Stimulated activated CD4-positive, alpha-beta T cell treated with anti-CD3 and anti-CD28 coated beads, Interleukin-2, amount 100 ng/mL, for 24 hours (primary cell): ENCODE measurements at regions not wholly inside any gene's neighbourhood (a gene's known extent, or its start where the extent isn't known, plus 50 kb on each side); places are given as distances from the start of the nearest gene placed in this dataset.

ENCODE experiments used
- DNase-seq, 2 donors: peaks; one replicate each; pipeline ENCODE4 v3.0.0-alpha.2; 2020

DNA sequence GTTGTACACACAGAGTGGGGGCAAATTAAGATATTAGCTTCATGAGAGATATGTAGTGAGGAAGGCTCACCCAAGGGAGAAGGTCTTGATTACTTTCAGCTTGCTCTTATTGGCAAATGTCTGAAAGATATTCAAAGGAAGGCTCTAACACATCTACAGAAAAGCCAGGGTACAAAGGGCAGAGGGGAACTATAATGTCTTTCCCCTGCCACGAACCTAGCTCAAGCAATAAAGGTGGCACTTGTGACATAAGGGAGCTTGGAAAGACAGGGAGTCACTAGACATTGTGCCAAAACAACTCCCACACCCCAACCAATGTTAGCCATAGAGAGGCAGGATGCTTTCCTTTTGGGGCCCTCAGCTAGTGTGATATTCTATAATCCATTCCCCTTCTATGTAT lies 52.2 kb upstream of the SOX9 start:
- no peak for DNase-seq

DNA sequence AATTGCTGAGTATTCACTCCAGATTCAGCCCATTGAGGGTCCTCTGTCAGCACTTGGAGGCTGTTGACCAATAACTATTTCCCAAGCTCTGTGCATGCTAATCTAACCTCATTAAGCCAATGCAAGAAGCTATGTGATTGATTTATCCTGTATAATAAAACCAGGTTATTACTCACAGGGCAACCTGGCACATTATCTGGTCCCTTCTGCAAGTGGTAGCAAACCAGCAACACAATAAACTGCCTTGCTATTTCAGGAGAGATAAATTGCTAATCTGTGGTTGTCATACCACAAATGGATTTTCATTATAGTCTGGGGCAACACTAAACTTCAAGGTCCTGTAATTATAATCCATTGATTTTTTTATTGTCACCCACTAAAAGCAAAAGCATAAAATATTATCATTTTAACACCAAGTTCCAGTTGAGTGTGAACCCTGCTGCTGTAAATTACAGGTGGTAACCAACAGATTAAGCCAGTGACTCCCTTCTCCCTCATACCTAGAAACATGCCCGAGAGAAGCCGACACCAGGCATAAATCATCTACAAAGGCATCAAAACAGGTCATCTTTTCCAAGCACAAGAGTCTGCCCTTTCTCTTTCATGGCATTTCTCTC lies 51.1 kb upstream of the SOX9 start:
- no peak for DNase-seq
